ENCODE measurements at regions not wholly inside any gene's neighbourhood (a gene's known extent, or its start where the extent isn't known, plus 50 kb on each side); places are given as distances from the start of the nearest gene placed in this dataset.

DNA sequence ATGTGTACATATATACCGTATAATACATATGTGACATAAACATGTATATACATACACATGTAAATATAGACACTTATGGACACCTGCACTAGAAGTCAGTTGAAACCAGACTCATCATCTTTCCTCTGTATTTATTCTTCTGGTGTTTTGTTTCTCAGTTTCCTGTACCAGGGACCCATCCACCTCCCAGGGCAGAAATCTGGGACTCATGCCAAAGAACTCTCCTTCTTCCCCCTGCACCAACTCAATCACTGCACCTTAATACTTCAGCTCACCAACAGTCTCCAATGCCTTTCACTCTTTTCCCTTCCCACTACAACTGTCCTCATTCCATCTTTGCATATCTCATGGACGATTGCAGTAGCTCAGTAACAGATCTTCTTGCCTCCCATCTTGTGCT is 428.0 kb downstream of the FBXO15 start:
- intact Hi-C loops (cut with micrococcal nuclease), result no loop called here
- Histone ChIP-seq H3K27me3 (ENCODE audit: low read depth) (peaks cover 4% of the 10 kb centered on the region), H3K27ac (replicated peaks) (no peak overlapping the region), H3K36me3 (no peaks in the 10 kb centered on the region), H3K4me3 (no peak overlapping the region), H3K4me1 (peaks cover 6% of the 10 kb centered on the region), H3K9me3 (replicated peaks) (no peaks in the 10 kb centered on the region)
- TF ChIP-seq, protein P1, sequence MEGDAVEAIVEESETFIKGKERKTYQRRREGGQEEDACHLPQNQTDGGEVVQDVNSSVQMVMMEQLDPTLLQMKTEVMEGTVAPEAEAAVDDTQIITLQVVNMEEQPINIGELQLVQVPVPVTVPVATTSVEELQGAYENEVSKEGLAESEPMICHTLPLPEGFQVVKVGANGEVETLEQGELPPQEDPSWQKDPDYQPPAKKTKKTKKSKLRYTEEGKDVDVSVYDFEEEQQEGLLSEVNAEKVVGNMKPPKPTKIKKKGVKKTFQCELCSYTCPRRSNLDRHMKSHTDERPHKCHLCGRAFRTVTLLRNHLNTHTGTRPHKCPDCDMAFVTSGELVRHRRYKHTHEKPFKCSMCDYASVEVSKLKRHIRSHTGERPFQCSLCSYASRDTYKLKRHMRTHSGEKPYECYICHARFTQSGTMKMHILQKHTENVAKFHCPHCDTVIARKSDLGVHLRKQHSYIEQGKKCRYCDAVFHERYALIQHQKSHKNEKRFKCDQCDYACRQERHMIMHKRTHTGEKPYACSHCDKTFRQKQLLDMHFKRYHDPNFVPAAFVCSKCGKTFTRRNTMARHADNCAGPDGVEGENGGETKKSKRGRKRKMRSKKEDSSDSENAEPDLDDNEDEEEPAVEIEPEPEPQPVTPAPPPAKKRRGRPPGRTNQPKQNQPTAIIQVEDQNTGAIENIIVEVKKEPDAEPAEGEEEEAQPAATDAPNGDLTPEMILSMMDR (IDR thresholded peaks at IDR 0.05; ENCODE audit: borderline replicate concordance), result no peak
- DNase-seq, result no peak

GRCh38 chr18:73717570-73717969 is 430.1 kb downstream of the FBXO15 start:
- no peak for DNase-seq
- H3K36me3 ChIP-seq, result no peaks in the 10 kb centered on the region
- H3K4me1 ChIP-seq, result peaks cover 6% of the 10 kb centered on the region
- no peak overlapping the region for H3K27ac ChIP-seq (replicated peaks)
- H3K27me3 ChIP-seq (ENCODE audit: low read depth), result peaks cover 4% of the 10 kb centered on the region
- intact Hi-C loops (cut with micrococcal nuclease), result no loop called here
- no peak overlapping the region for H3K4me3 ChIP-seq
- H3K9me3 ChIP-seq (replicated peaks), result no peaks in the 10 kb centered on the region
- TF ChIP-seq, protein P1 (IDR thresholded peaks at IDR 0.05; ENCODE audit: borderline replicate concordance), result no peak

GRCh38 chr18:73715210-73715670 is 432.4 kb downstream of the FBXO15 start:
- peaks cover 4% of the 10 kb centered on the region for H3K27me3 ChIP-seq (ENCODE audit: low read depth)
- intact Hi-C loops (cut with micrococcal nuclease), result no loop called here
- DNase-seq, result no peak
- H3K9me3 ChIP-seq (replicated peaks), result no peaks in the 10 kb centered on the region
- no peaks in the 10 kb centered on the region for H3K36me3 ChIP-seq
- H3K4me1 ChIP-seq, result peaks cover 6% of the 10 kb centered on the region
- TF ChIP-seq, protein P1 (IDR thresholded peaks at IDR 0.05; ENCODE audit: borderline replicate concordance), result no peak
- H3K4me3 ChIP-seq, result peak overlapping the region; percentile 27
- no peak overlapping the region for H3K27ac ChIP-seq (replicated peaks)

DNA sequence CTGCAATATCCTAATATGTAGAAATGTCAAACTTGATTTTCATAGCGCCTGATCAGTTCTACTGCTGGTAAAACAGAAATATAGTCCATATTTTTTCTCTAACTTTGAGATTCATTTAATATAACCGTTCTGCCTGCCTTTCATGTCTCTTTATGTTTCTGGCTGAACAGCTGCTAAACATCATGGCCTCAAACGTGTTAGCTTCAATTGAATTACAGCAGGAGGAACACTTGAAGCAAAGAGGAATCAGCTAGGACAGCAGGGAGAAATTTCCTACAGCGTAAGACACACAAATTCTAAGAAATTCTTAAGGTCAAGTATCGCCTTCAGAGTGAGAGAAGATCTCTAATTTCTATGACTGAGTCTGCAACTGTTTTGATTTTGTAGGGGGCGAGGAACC is 433.2 kb downstream of the FBXO15 start:
- no peak overlapping the region for H3K27ac ChIP-seq (replicated peaks)

DNA sequence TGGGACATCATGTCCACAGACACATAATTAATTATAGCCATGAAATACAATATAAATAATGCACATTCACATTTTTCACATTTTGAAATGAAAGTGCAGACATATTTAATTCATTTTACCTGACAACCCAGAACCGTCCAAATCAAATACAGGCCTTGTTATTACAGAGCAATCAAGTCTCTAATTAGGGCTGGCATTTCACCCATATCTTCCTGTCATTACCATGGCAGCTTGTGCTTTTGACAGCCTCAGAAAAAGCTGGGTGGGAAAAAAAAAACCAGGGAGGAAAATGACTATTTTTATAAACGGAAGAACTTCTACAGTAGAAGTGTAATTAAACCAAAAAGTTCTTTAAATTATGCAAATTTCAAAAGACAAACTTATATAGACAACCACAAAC is 436.4 kb downstream of the FBXO15 start:
- no peaks in the 10 kb centered on the region for H3K36me3 ChIP-seq
- H3K27me3 ChIP-seq (ENCODE audit: low read depth), result no peaks in the 10 kb centered on the region
- intact Hi-C loops (cut with micrococcal nuclease), result no loop called here
- TF ChIP-seq, protein P1 (IDR thresholded peaks at IDR 0.05; ENCODE audit: borderline replicate concordance), result no peak
- H3K9me3 ChIP-seq (replicated peaks), result peaks cover 10% of the 10 kb centered on the region
- H3K27ac ChIP-seq (replicated peaks), result no peak overlapping the region
- H3K4me3 ChIP-seq, result no peak overlapping the region
- DNase-seq, result no peak
- H3K4me1 ChIP-seq, result peaks cover 6% of the 10 kb centered on the region

More for the DNA sequence above, 433.2 kb downstream of the FBXO15 start:
- intact Hi-C loops (cut with micrococcal nuclease), result no loop called here
- TF ChIP-seq, protein P1 (IDR thresholded peaks at IDR 0.05; ENCODE audit: borderline replicate concordance), result no peak
- peaks cover 6% of the 10 kb centered on the region for H3K4me1 ChIP-seq
- H3K36me3 ChIP-seq, result no peaks in the 10 kb centered on the region
- H3K9me3 ChIP-seq (replicated peaks), result no peaks in the 10 kb centered on the region
- H3K4me3 ChIP-seq, result no peak overlapping the region
- DNase-seq, result no peak
- H3K27me3 ChIP-seq (ENCODE audit: low read depth), result peaks cover 4% of the 10 kb centered on the region

All from left ventricle myocardium inferior (tissue), 1 donor.